ENCODE measurements at regions not wholly inside any gene's neighbourhood (a gene's known extent, or its start where the extent isn't known, plus 50 kb on each side); places are given as distances from the start of the nearest gene placed in this dataset.

GRCh38 chr9:11158676-11159075 lies 545.9 kb upstream of the PTPRD start:
- DNase-seq = no peak
- H3K4me2 ChIP-seq (ENCODE audit: low read depth, low read length) = no peak overlapping the region
- no peaks in the 10 kb centered on the region for H3F3A ChIP-seq (ENCODE audit: insufficient read depth, low read length)
- no peaks in the 10 kb centered on the region for H3K9me3 ChIP-seq (replicated peaks; ENCODE audit: insufficient read depth, low read length)
- no peak overlapping the region for H3K4me3 ChIP-seq (ENCODE audit: low read length)
- H3K9me2 ChIP-seq (replicated peaks; ENCODE audit: insufficient read depth, low read length) = no peaks in the 10 kb centered on the region
- H3K27ac ChIP-seq (ENCODE audit: low read length) = no peak overlapping the region
- no peak overlapping the region for H2AFZ ChIP-seq (ENCODE audit: low read length)
- H4K20me1 ChIP-seq (ENCODE audit: insufficient read depth, low read length) = no peaks in the 10 kb centered on the region
- H3K9ac ChIP-seq (ENCODE audit: low read length) = no peak overlapping the region
- H3K79me2 ChIP-seq (ENCODE audit: low read length) = no peaks in the 10 kb centered on the region
- H3K4me1 ChIP-seq (ENCODE audit: low read length) = no peaks in the 10 kb centered on the region
- no peaks in the 10 kb centered on the region for H3K36me3 ChIP-seq (replicated peaks; ENCODE audit: insufficient read depth, low read length)
- TF ChIP-seq EZH2phosphoT487 (IDR thresholded peaks at IDR 0.05; ENCODE audit: low read length) (no peak), EZH2 (optimal IDR thresholded peaks at IDR 0.05; ENCODE audit: low read depth, low read length) (no peak), CTCF (IDR thresholded peaks at IDR 0.05; ENCODE audit: low read length) (no peak)
- no peaks in the 10 kb centered on the region for H3K27me3 ChIP-seq (replicated peaks; ENCODE audit: insufficient read depth, low read length)

GRCh38 chr9:11159318-11159862 lies 546.6 kb upstream of the PTPRD start:
- Histone ChIP-seq H2AFZ (ENCODE audit: low read length) (no peak overlapping the region), H3K9me2 (replicated peaks; ENCODE audit: insufficient read depth, low read length) (no peaks in the 10 kb centered on the region), H4K20me1 (ENCODE audit: insufficient read depth, low read length) (no peaks in the 10 kb centered on the region), H3K27me3 (replicated peaks; ENCODE audit: insufficient read depth, low read length) (no peaks in the 10 kb centered on the region), H3K36me3 (replicated peaks; ENCODE audit: insufficient read depth, low read length) (no peaks in the 10 kb centered on the region), H3K4me1 (ENCODE audit: low read length) (no peaks in the 10 kb centered on the region), H3K4me2 (ENCODE audit: low read depth, low read length) (no peak overlapping the region), H3K9ac (ENCODE audit: low read length) (no peak overlapping the region), H3F3A (ENCODE audit: insufficient read depth, low read length) (no peaks in the 10 kb centered on the region), H3K4me3 (ENCODE audit: low read length) (no peak overlapping the region), H3K9me3 (replicated peaks; ENCODE audit: insufficient read depth, low read length) (no peaks in the 10 kb centered on the region), H3K27ac (ENCODE audit: low read length) (no peak overlapping the region), H3K79me2 (ENCODE audit: low read length) (no peaks in the 10 kb centered on the region)
- TF ChIP-seq EZH2 (optimal IDR thresholded peaks at IDR 0.05; ENCODE audit: low read depth, low read length) = no peak
- no peak for TF ChIP-seq CTCF (IDR thresholded peaks at IDR 0.05; ENCODE audit: low read length)
- TF ChIP-seq EZH2phosphoT487 (IDR thresholded peaks at IDR 0.05; ENCODE audit: low read length) = no peak
- DNase-seq = no peak

GRCh38 chr9:11163843-11164242 lies 551.0 kb upstream of the PTPRD start:
- Histone ChIP-seq H3K9ac (ENCODE audit: low read length) (no peak overlapping the region), H3K9me2 (replicated peaks; ENCODE audit: insufficient read depth, low read length) (no peaks in the 10 kb centered on the region), H3K9me3 (replicated peaks; ENCODE audit: insufficient read depth, low read length) (no peaks in the 10 kb centered on the region), H3F3A (ENCODE audit: insufficient read depth, low read length) (no peaks in the 10 kb centered on the region), H3K27me3 (replicated peaks; ENCODE audit: insufficient read depth, low read length) (no peaks in the 10 kb centered on the region), H3K27ac (ENCODE audit: low read length) (no peak overlapping the region), H3K36me3 (replicated peaks; ENCODE audit: insufficient read depth, low read length) (no peaks in the 10 kb centered on the region), H3K4me1 (ENCODE audit: low read length) (no peaks in the 10 kb centered on the region), H4K20me1 (ENCODE audit: insufficient read depth, low read length) (no peaks in the 10 kb centered on the region), H3K79me2 (ENCODE audit: low read length) (no peaks in the 10 kb centered on the region), H2AFZ (ENCODE audit: low read length) (no peak overlapping the region), H3K4me2 (ENCODE audit: low read depth, low read length) (no peak overlapping the region), H3K4me3 (ENCODE audit: low read length) (no peak overlapping the region)
- no peak for DNase-seq
- TF ChIP-seq EZH2 (optimal IDR thresholded peaks at IDR 0.05; ENCODE audit: low read depth, low read length) (no peak), CTCF (IDR thresholded peaks at IDR 0.05; ENCODE audit: low read length) (no peak), EZH2phosphoT487 (IDR thresholded peaks at IDR 0.05; ENCODE audit: low read length) (no peak)

All from MM.1S (cell line).